Hindlimb muscle (tissue), 1 donor: ENCODE measurements at regions not wholly inside any gene's neighbourhood (a gene's known extent, or its start where the extent isn't known, plus 50 kb on each side); places are given as distances from the start of the nearest gene placed in this dataset.
A peak's percentile ranks its signal among the peaks of the same experiment; 100 is the strongest.
"Not testable (repeated sequence)": the region's sequence is repeated elsewhere in the genome, so short reads cannot be mapped to it uniquely, and the experiment has no call there.

ENCODE experiments used
- DNase-seq: peaks from one replicate; pipeline ENCODE4 v3.0.0-alpha.2; 2013

- peak; percentile 67 for DNase-seq
These were observed 230.6 kb downstream of the FNDC1 start for GRCh38 chr6:159399751-159400221.

GRCh38 chr6:159398633-159399032 is 229.4 kb downstream of the FNDC1 start:
- DNase-seq: no peak

- no peak for DNase-seq
These were observed 228.6 kb downstream of the FNDC1 start for GRCh38 chr6:159397753-159398152.

GRCh38 chr6:159395609-159396008 is 226.4 kb downstream of the FNDC1 start:
- DNase-seq: no peak

GRCh38 chr6:159392695-159393094 is 223.5 kb downstream of the FNDC1 start:
- not testable (repeated sequence) for DNase-seq

GRCh38 chr6:159390381-159390780 is 221.2 kb downstream of the FNDC1 start:
- DNase-seq: no peak

GRCh38 chr6:159389695-159390094 is 220.5 kb downstream of the FNDC1 start:
- DNase-seq: no peak

- no peak for DNase-seq
These were observed 210.9 kb downstream of the FNDC1 start for GRCh38 chr6:159380114-159380513.

- no peak for DNase-seq
These were observed 209.5 kb downstream of the FNDC1 start for GRCh38 chr6:159378411-159379328.

- DNase-seq: no peak
These were observed 207.4 kb downstream of the FNDC1 start for GRCh38 chr6:159376516-159377158.

- DNase-seq: no peak
These were observed 205.8 kb downstream of the FNDC1 start for GRCh38 chr6:159375014-159375413.

- DNase-seq: no peak
These were observed 204.5 kb downstream of the FNDC1 start for GRCh38 chr6:159373670-159374069.

GRCh38 chr6:159372333-159372732 is 203.1 kb downstream of the FNDC1 start:
- DNase-seq: no peak

- DNase-seq: no peak
These were observed 191.1 kb downstream of the FNDC1 start for GRCh38 chr6:159360306-159360705.

- peak; percentile 35 for DNase-seq
These were observed 190.5 kb downstream of the FNDC1 start for GRCh38 chr6:159359581-159360297.

- no peak for DNase-seq
These were observed 189.4 kb downstream of the FNDC1 start for GRCh38 chr6:159358562-159358961.

- no peak for DNase-seq
These were observed 188.2 kb downstream of the FNDC1 start for GRCh38 chr6:159357211-159357915.

GRCh38 chr6:159353193-159353592 is 184.0 kb downstream of the FNDC1 start:
- no peak for DNase-seq

GRCh38 chr6:159351707-159352106 is 182.5 kb downstream of the FNDC1 start:
- DNase-seq: no peak

GRCh38 chr6:159349915-159350314 is 180.7 kb downstream of the FNDC1 start:
- DNase-seq: no peak

GRCh38 chr6:159343709-159344108 is 174.5 kb downstream of the FNDC1 start:
- no peak for DNase-seq

GRCh38 chr6:159342146-159342545 is 172.9 kb downstream of the FNDC1 start:
- DNase-seq: no peak
